H9 (cell line): ENCODE measurements at regions not wholly inside any gene's neighbourhood (a gene's known extent, or its start where the extent isn't known, plus 50 kb on each side); places are given as distances from the start of the nearest gene placed in this dataset.

ENCODE experiments used
- DNase-seq: peaks from one replicate; pipeline ENCODE4 v3.0.0-alpha.2; 2017
- H2AFZ ChIP-seq: one replicate; pipeline ENCODE4 v1.6.1; 2013; ENCODE audit warnings: mild to moderate bottlenecking, low read length, control low read depth, moderate library complexity
- H2AK5ac ChIP-seq: 2 replicates; pipeline ENCODE4 v1.6.1; 2013; ENCODE audit warnings: low read length, control low read depth, mixed read lengths; ENCODE audit not compliant: insufficient read length
- H2BK120ac ChIP-seq: one replicate; pipeline ENCODE4 v1.6.1; 2013; ENCODE audit warnings: low read depth, mild to moderate bottlenecking, low read length, control low read depth, inconsistent platforms; ENCODE audit not compliant: poor library complexity, severe bottlenecking
- H2BK12ac ChIP-seq: 2 replicates; pipeline ENCODE4 v1.6.1; 2013; ENCODE audit warnings: low read length, control low read depth, mixed read lengths, low read depth; ENCODE audit not compliant: insufficient read length
- H2BK15ac ChIP-seq: 2 replicates; pipeline ENCODE4 v1.6.1; 2013; ENCODE audit warnings: low read depth, low read length, control low read depth
- H2BK20ac ChIP-seq: one replicate; pipeline ENCODE4 v1.6.1; 2013; ENCODE audit warnings: low read depth, mild to moderate bottlenecking, low read length, control low read depth, inconsistent platforms; ENCODE audit not compliant: poor library complexity, severe bottlenecking
- H2BK5ac ChIP-seq: 2 replicates; pipeline ENCODE4 v1.6.1; 2013; ENCODE audit warnings: low read length, control low read depth, mixed read lengths; ENCODE audit not compliant: insufficient read length
- H3K14ac ChIP-seq: 2 replicates; pipeline ENCODE4 v1.6.1; 2013; ENCODE audit warnings: low read length, control low read depth; ENCODE audit not compliant: insufficient read depth
- H3K18ac ChIP-seq: 2 replicates; pipeline ENCODE4 v1.6.1; 2013; ENCODE audit warnings: low read depth, mild to moderate bottlenecking, mixed read lengths, low read length, control low read depth; ENCODE audit not compliant: insufficient read length
- H3K23ac ChIP-seq: 2 replicates; pipeline ENCODE4 v1.6.1; 2013; ENCODE audit warnings: low read length, control low read depth, mixed read lengths, low read depth; ENCODE audit not compliant: insufficient read length
- H3K23me2 ChIP-seq: 2 replicates; pipeline ENCODE4 v1.6.1; 2013; ENCODE audit warnings: low read depth, mild to moderate bottlenecking, mixed read lengths, low read length, control low read depth; ENCODE audit not compliant: insufficient read length, poor library complexity, severe bottlenecking
- H3K27ac ChIP-seq: 2 replicates; pipeline ENCODE4 v1.5.1; 2013; ENCODE audit warnings: low read length, control low read depth, mixed read lengths, low read depth; ENCODE audit not compliant: insufficient read length
- H3K27me3 ChIP-seq: 2 replicates; pipeline ENCODE4 v1.6.1; 2013; ENCODE audit warnings: low read length, control low read depth, inconsistent platforms; ENCODE audit not compliant: insufficient read depth
- H3K4ac ChIP-seq: 2 replicates; pipeline ENCODE4 v1.6.1; 2013; ENCODE audit warnings: low read depth, mild to moderate bottlenecking, control low read depth, inconsistent platforms, low read length, moderate library complexity
- H3K4me1 ChIP-seq: 2 replicates; pipeline ENCODE4 v1.6.1; 2013; ENCODE audit warnings: low read length, control low read depth, inconsistent platforms; ENCODE audit not compliant: insufficient read depth
- H3K4me2 ChIP-seq: 2 replicates; pipeline ENCODE4 v1.6.1; 2013; ENCODE audit warnings: low read length, control low read depth, mixed read lengths; ENCODE audit not compliant: insufficient read length, insufficient read depth
- H3K56ac ChIP-seq: 2 replicates; pipeline ENCODE4 v1.6.1; 2013; ENCODE audit warnings: low read depth, mild to moderate bottlenecking, mixed read lengths, low read length, control low read depth; ENCODE audit not compliant: insufficient read length
- H3K79me1 ChIP-seq: 2 replicates; pipeline ENCODE4 v1.6.1; 2013; ENCODE audit warnings: low read depth, mild to moderate bottlenecking, moderate library complexity, low read length, control low read depth, inconsistent platforms; ENCODE audit not compliant: insufficient read depth, poor library complexity, severe bottlenecking
- H3K79me2 ChIP-seq: 2 replicates; pipeline ENCODE4 v1.6.1; 2013; ENCODE audit warnings: low read length, control low read depth, inconsistent platforms; ENCODE audit not compliant: insufficient read depth
- H3K9ac ChIP-seq: 2 replicates; pipeline ENCODE4 v1.6.1; 2013; ENCODE audit warnings: low read length, control low read depth, mixed read lengths; ENCODE audit not compliant: insufficient read length; ENCODE audit errors: extremely low read depth
- H3K9me3 ChIP-seq: one replicate; pipeline ENCODE4 v1.6.1; 2013; ENCODE audit warnings: low read depth, low read length, inconsistent platforms; ENCODE audit not compliant: control insufficient read depth
- H3T11ph ChIP-seq: one replicate; pipeline ENCODE4 v1.6.1; 2013; ENCODE audit warnings: mild to moderate bottlenecking, low read length, control low read depth, inconsistent platforms
- H4K20me1 ChIP-seq: one replicate; pipeline ENCODE4 v1.6.1; 2013; ENCODE audit not compliant: control insufficient read depth, insufficient read length, insufficient read depth
- H4K5ac ChIP-seq: 2 replicates; pipeline ENCODE4 v1.6.1; 2013; ENCODE audit warnings: low read depth, mild to moderate bottlenecking, mixed read lengths, low read length, control low read depth; ENCODE audit not compliant: insufficient read length
- H4K8ac ChIP-seq: replicated peaks from 2 replicates; pipeline ENCODE4 v1.6.1; 2013; ENCODE audit warnings: low read length, control low read depth, mixed read lengths, low read depth; ENCODE audit not compliant: insufficient read length
- H4K91ac ChIP-seq: 2 replicates; pipeline ENCODE4 v1.6.1; 2013; ENCODE audit warnings: low read depth, mild to moderate bottlenecking, moderate library complexity, mixed read lengths, low read length, control low read depth; ENCODE audit not compliant: insufficient read length
- H3K27ac Mint-ChIP-seq, 3 experiments: 2 replicates in 2 of 3; 3 replicates in 1 of 3; pipeline ENCODE4 v1.8.0; 2020 to 2021; ENCODE audit warnings: mixed read lengths in 3 of 3, mild to moderate bottlenecking in 1 of 3, moderate library complexity in 1 of 3
- H3K27me3 Mint-ChIP-seq: 2 replicates; pipeline ENCODE4 v1.8.0; 2021; ENCODE audit warnings: low read depth, mild to moderate bottlenecking, moderate library complexity, mixed read lengths
- H3K36me3 Mint-ChIP-seq, 3 experiments: 2 replicates in 2 of 3; 3 replicates in 1 of 3; pipeline ENCODE4 v1.8.0; 2020 to 2021; ENCODE audit warnings: low read depth in 3 of 3, mixed read lengths in 3 of 3; ENCODE audit not compliant: insufficient read depth in 1 of 3
- H3K4me1 Mint-ChIP-seq, 2 experiments: 2 replicates each; pipeline ENCODE4 v1.8.0; 2020; ENCODE audit warnings: mixed read lengths in 2 of 2
- H3K4me3 Mint-ChIP-seq, 2 experiments: 2 replicates in 1 of 2; 3 replicates in 1 of 2; pipeline ENCODE4 v1.8.0; 2020 to 2021; ENCODE audit warnings: mild to moderate bottlenecking in 2 of 2, mixed read lengths in 2 of 2, moderate library complexity in 1 of 2
- H3K9me3 Mint-ChIP-seq, 2 experiments: 2 replicates in 1 of 2; 3 replicates in 1 of 2; pipeline ENCODE4 v1.8.0; 2020; ENCODE audit warnings: mild to moderate bottlenecking in 2 of 2, mixed read lengths in 2 of 2, moderate library complexity in 1 of 2
- CTCF ChIP-seq: fragments of 200-600 bp; sonication (generic); conservative IDR thresholded peaks from 3 replicates; pipeline ENCODE4 v1.8.0; 2021; ENCODE audit warnings: antibody characterized with exemption, mild to moderate bottlenecking
- WGBS: extraction: QIAGEN DNeasy Blood & Tissue Kit; methylation state at CpG from one replicate; pipeline ENCODE4 v1.1.7; 2013; ENCODE audit warnings: missing lambda C conversion rate, low lambda C conversion rate, mixed read lengths; ENCODE audit not compliant: insufficient read length; ENCODE audit errors: extremely low coverage; 5-methylcytosine and 5-hydroxymethylcytosine counted together

DNA sequence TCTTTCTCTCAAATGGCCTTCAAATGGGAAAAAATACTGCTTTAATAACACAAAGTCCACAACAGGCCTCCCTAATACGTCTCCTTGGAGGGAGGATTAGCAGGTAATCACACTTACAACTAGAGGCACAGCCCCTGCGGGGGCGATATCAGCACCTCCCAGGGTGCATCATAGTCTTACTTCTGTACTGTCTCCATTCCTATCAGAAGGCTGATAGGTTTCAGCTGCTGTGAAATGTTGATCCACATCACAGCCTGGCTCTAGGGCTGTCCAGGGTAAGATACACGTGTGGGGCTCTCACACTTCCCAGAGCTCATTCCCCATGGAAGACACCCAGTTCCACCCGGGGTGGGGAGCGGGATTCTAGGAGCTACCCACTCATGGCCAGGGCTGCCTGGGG, 139.1 kb upstream of the SFSWAP start:
- Histone ChIP-seq H4K5ac (no peak overlapping the region), H2AK5ac (no peak overlapping the region), H3K4me1 (no peaks in the 10 kb centered on the region), H4K8ac (no peak overlapping the region), H3K18ac (no peak overlapping the region), H3K27ac (no peak overlapping the region), H3K79me1 (no peaks in the 10 kb centered on the region), H3K4ac (no peak overlapping the region), H3K23ac (no peak overlapping the region), H4K91ac (no peak overlapping the region), H2AFZ (no peak overlapping the region), H3K23me2 (no peaks in the 10 kb centered on the region), H3K56ac (no peak overlapping the region), H2BK12ac (no peak overlapping the region), H3T11ph (no peak overlapping the region), H2BK20ac (no peak overlapping the region), H3K79me2 (no peaks in the 10 kb centered on the region), H3K9me3 (no peaks in the 10 kb centered on the region), H2BK5ac (no peak overlapping the region), H2BK15ac (no peak overlapping the region), H3K14ac (no peak overlapping the region), H2BK120ac (no peak overlapping the region), H3K9ac (no peak overlapping the region), H3K4me2 (no peak overlapping the region), H4K20me1 (no peaks in the 10 kb centered on the region), H3K27me3 (0 out of 2 replicates have a peak, but pooled peaks cover 3% of the 10 kb centered on the region)
- H3K9me3 Mint-ChIP-seq = peaks cover 10 to 12% of the 10 kb centered on the region in 2 experiments; a peak in 4 of 5 replicates
- H3K27me3 Mint-ChIP-seq = peaks cover 6% of the 10 kb centered on the region
- H3K4me1 Mint-ChIP-seq = peaks cover 12 to 17% of the 10 kb centered on the region in 2 experiments
- peaks cover 0 to 7% (median 0%) of the 10 kb centered on the region in 3 experiments; a peak in 2 of 7 replicates for H3K36me3 Mint-ChIP-seq
- no peak overlapping the region for H3K4me3 Mint-ChIP-seq
- no CpG with 5 or more reads among the region's 6 CpGs for WGBS
- TF ChIP-seq CTCF = no peak
- H3K27ac Mint-ChIP-seq = no peak overlapping the region
- DNase-seq = no peak
